MCF 10A (cell line): ENCODE measurements at regions not wholly inside any gene's neighbourhood (a gene's known extent, or its start where the extent isn't known, plus 50 kb on each side); places are given as distances from the start of the nearest gene placed in this dataset.

ENCODE experiments used
- BruUV-seq: library from RNA; stranded (reverse); fragments of 400-500 nt; replicated peaks from 2 replicates; lab custom pipeline; 2021; lab: Mats Ljungman, UMichigan
- CTCF ChIA-PET: fragments of 300-600 bp; sonication (Branson Sonifier 250); formaldehyde crosslinking; extraction: SDS; loops from one replicate; lab custom pipeline; 2021; ENCODE audit warnings: antibody characterized with exemption, inconsistent platforms; lab: Yijun Ruan, JAX
- POLR2A ChIA-PET: fragments of 300-600, 350-650 bp; sonication (Branson Sonifier 250); formaldehyde crosslinking; extraction: SDS; loops from one replicate; lab custom pipeline; 2020; ENCODE audit warnings: antibody characterized with exemption, inconsistent platforms; lab: Yijun Ruan, JAX
- DNase-seq: peaks from one replicate; pipeline ENCODE4 v3.0.0-alpha.2; 2018; ENCODE audit not compliant: unreplicated experiment
- H3K27ac Mint-ChIP-seq: one replicate; pipeline ENCODE4 v1.8.0; 2022; ENCODE audit warnings: mild to moderate bottlenecking, low read depth, mixed read lengths; ENCODE audit not compliant: unreplicated experiment
- H3K27me3 Mint-ChIP-seq: one replicate; pipeline ENCODE4 v1.8.0; 2022; ENCODE audit warnings: mixed read lengths; ENCODE audit not compliant: insufficient read depth, unreplicated experiment
- H3K36me3 Mint-ChIP-seq: one replicate; pipeline ENCODE4 v1.8.0; 2022; ENCODE audit warnings: mild to moderate bottlenecking, moderate library complexity, mixed read lengths; ENCODE audit not compliant: insufficient read depth, unreplicated experiment
- H3K4me1 Mint-ChIP-seq: one replicate; pipeline ENCODE4 v1.8.0; 2022; ENCODE audit warnings: mixed read lengths; ENCODE audit not compliant: insufficient read depth, unreplicated experiment
- H3K4me3 Mint-ChIP-seq: one replicate; pipeline ENCODE4 v1.8.0; 2022; ENCODE audit warnings: mild to moderate bottlenecking, moderate library complexity, mixed read lengths; ENCODE audit not compliant: unreplicated experiment
- H3K9me3 Mint-ChIP-seq: one replicate; pipeline ENCODE4 v1.8.0; 2022; ENCODE audit warnings: mixed read lengths; ENCODE audit not compliant: unreplicated experiment
- CTCF ChIP-seq: fragments of 200-600 bp; IDR thresholded peaks from one replicate; pipeline ENCODE4 v1.8.0; 2022; ENCODE audit warnings: antibody characterized with exemption, mild to moderate bottlenecking; ENCODE audit not compliant: unreplicated experiment
- intact Hi-C: fragments of 100-400 bp; cut with micrococcal nuclease; formaldehyde crosslinking; loops from 2 replicates; pipeline ENCODE4 v1.14.1; 2022

- TF ChIP-seq CTCF, result no peak
- intact Hi-C loops, result no loop called here
- no TSS peak for BruUV-seq
- no peaks in the 10 kb centered on the region for H3K27me3 Mint-ChIP-seq
- POLR2A ChIA-PET, result no interaction called here
- H3K27ac Mint-ChIP-seq, result no peak overlapping the region
- peaks cover 33% of the 10 kb centered on the region for H3K9me3 Mint-ChIP-seq
- H3K36me3 Mint-ChIP-seq, result no peaks in the 10 kb centered on the region
- no peaks in the 10 kb centered on the region for H3K4me1 Mint-ChIP-seq
- H3K4me3 Mint-ChIP-seq, result no peak overlapping the region
- CTCF ChIA-PET, result interaction anchor here (0.6 kb wide), 1 partner anchor 48 kb away, joined by 4 read pairs; no protein-coding TSS in a partner anchor
- DNase-seq, result no peak
These were observed 718.9 kb downstream of the BRD1 start for GRCh38 chr22:49108636-49109315.

GRCh38 chr22:49107961-49108530 is 719.6 kb downstream of the BRD1 start:
- no peaks in the 10 kb centered on the region for H3K27me3 Mint-ChIP-seq
- peaks cover 34% of the 10 kb centered on the region for H3K9me3 Mint-ChIP-seq
- ChIA-PET CTCF (no interaction called here), POLR2A (no interaction called here)
- intact Hi-C loops, result no loop called here
- H3K36me3 Mint-ChIP-seq, result no peaks in the 10 kb centered on the region
- no peak overlapping the region for H3K27ac Mint-ChIP-seq
- H3K4me3 Mint-ChIP-seq, result no peak overlapping the region
- no peaks in the 10 kb centered on the region for H3K4me1 Mint-ChIP-seq
- no TSS peak for BruUV-seq
- no peak for DNase-seq
- no peak for TF ChIP-seq CTCF

- H3K27me3 Mint-ChIP-seq, result no peaks in the 10 kb centered on the region
- intact Hi-C loops, result no loop called here
- BruUV-seq, result no TSS peak
- peaks cover 39% of the 10 kb centered on the region for H3K9me3 Mint-ChIP-seq
- POLR2A ChIA-PET, result no interaction called here
- CTCF ChIA-PET, result no interaction called here
- no peaks in the 10 kb centered on the region for H3K4me1 Mint-ChIP-seq
- H3K27ac Mint-ChIP-seq, result no peak overlapping the region
- H3K4me3 Mint-ChIP-seq, result no peak overlapping the region
- no peak for DNase-seq
- TF ChIP-seq CTCF, result no peak
- no peaks in the 10 kb centered on the region for H3K36me3 Mint-ChIP-seq
These were observed 720.1 kb downstream of the BRD1 start for GRCh38 chr22:49107561-49107960.

DNA sequence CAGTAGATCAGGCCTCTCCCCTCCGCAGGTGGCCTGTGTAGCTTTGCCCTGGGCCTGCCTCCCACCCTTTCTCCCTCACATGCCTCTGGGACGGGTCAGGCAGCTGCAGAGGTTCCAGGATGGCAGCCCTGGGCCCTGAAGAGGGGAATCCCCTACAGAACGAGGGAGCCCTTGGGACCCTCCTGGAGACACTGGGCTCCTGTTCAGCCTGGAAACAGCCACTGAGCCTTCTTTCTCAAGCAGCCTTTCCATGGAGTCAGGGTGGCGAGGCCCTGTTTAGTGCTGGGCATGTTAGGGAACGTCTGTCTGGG is 720.9 kb downstream of the BRD1 start:
- intact Hi-C loops, result no loop called here
- peaks cover 40% of the 10 kb centered on the region for H3K9me3 Mint-ChIP-seq
- H3K36me3 Mint-ChIP-seq, result no peaks in the 10 kb centered on the region
- no peak for DNase-seq
- no peak overlapping the region for H3K27ac Mint-ChIP-seq
- CTCF ChIA-PET, result no interaction called here
- POLR2A ChIA-PET, result no interaction called here
- BruUV-seq, result no TSS peak
- H3K4me3 Mint-ChIP-seq, result no peak overlapping the region
- no peaks in the 10 kb centered on the region for H3K4me1 Mint-ChIP-seq
- no peak for TF ChIP-seq CTCF
- H3K27me3 Mint-ChIP-seq, result no peaks in the 10 kb centered on the region
